Fibroblast of lung (primary cell): ENCODE measurements at regions not wholly inside any gene's neighbourhood (a gene's known extent, or its start where the extent isn't known, plus 50 kb on each side); places are given as distances from the start of the nearest gene placed in this dataset.

Source experiments
- CTCF ChIP-seq, 2 donors: IDR thresholded peaks in 1 of 2; conservative IDR thresholded peaks in 1 of 2; 1 replicate in 1 of 2; 2 replicates in 1 of 2; pipeline ENCODE4 v1.5.1; 2011 to 2012; ENCODE audit warnings: low read length in 2 of 2, control low read depth in 1 of 2, inconsistent platforms in 1 of 2, low read depth in 1 of 2, mild to moderate bottlenecking in 1 of 2
- EZH2 ChIP-seq: IDR thresholded peaks from 2 replicates; pipeline ENCODE4 v1.5.1; 2012; ENCODE audit warnings: low read length, control low read depth, mild to moderate bottlenecking; ENCODE audit errors: missing control alignments

- no peak for TF ChIP-seq CTCF (conservative IDR thresholded peaks at IDR 0.05 in 1 of 2, IDR thresholded peaks at IDR 0.05 in 1 of 2; ENCODE audit: low read depth in 1 of 2, low read length in 2 of 2)
- TF ChIP-seq EZH2, result no peak
Observed at GRCh38 chr5:82404382-82404945, 126.3 kb upstream of the RPS23 start.
